NCI-H526 (cell line): ENCODE measurements at regions not wholly inside any gene's neighbourhood (a gene's known extent, or its start where the extent isn't known, plus 50 kb on each side); places are given as distances from the start of the nearest gene placed in this dataset.
A peak's percentile ranks its signal among the peaks of the same experiment; 100 is the strongest.
"Not testable (repeated sequence)": the region's sequence is repeated elsewhere in the genome, so short reads cannot be mapped to it uniquely, and the experiment has no call there.

ENCODE experiments used
- DNase-seq, 2 experiments: peaks; one replicate each; lab custom pipeline; 2025; lab: John Stamatoyannopoulos, UW

DNA sequence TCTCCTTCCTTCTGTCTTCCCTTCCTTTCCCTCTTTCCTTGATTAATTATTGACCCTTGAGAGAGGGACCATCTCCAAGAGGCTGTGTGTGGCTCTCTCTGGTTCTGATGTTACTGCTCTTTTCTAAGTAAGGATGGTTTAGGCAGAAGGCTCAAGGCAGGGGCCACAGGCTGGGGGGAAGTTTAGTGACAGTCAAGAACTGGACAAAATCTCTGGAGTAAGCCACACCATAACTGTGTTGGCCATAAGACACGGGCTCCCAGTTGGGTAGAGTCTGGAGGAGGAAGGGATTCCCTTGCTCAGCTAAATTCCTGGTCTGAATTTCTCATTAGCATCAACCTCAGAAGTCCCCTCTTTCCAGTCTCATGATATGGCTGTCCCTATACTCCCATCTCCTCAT, 74.7 kb downstream of the BUD13 start:
- DNase-seq = no peak

DNA sequence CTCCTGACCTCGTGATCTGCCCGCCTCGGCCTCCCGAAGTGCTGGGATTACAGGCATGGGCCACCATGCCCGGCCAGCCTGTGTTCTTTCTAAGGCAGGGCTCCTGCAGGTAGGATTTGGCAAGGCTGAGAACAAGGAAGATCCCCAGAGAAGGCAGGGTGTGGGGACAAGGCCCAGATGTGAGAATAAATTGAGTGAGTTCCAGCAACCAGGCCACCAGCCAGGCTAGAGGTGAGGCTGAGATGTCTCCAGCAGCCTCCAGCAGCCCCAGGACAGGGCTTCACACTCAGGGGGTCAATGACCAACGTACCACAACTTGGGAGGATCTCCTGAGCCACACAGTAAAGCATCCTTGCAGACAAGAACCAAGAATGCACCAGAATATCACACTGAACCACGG, 75.1 kb downstream of the BUD13 start:
- DNase-seq = no peak

- DNase-seq = no peak
These were observed 75.8 kb downstream of the BUD13 start for GRCh38 chr11:116697011-116697410.

DNA sequence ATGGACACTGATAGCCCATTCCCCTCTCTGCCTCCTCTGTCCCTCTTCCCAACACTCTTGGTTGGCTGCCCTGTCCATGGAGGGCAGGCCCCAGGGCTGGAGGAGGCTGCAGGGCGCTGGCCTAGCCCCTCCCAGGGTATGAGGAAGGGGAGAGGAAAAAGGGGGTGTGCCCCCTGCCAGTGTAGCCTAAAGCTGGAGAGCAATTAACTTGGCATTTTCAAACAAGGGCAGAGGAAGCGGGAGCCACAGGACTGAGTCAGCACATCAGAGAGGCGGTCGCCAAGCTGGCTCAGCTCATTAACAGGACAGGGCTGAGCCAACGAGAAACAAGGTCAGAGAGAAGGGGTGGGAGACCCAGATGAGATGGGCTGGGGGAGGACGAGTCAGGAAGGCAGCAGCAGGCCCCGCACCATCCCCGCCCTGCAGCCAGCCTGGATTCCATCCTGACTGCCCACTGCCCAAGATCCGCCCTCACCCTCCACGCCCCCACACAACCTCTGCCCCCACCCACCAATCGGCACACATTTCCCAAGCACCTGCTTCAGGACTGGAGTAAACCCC, 76.3 kb downstream of the BUD13 start:
- DNase-seq = no peak

GRCh38 chr11:116695657-116696254, 77.0 kb downstream of the BUD13 start:
- no peak for DNase-seq

GRCh38 chr11:116694815-116695590, 77.8 kb downstream of the BUD13 start:
- DNase-seq = no peak

GRCh38 chr11:116694349-116694725, 78.5 kb downstream of the BUD13 start:
- no peak for DNase-seq

DNA sequence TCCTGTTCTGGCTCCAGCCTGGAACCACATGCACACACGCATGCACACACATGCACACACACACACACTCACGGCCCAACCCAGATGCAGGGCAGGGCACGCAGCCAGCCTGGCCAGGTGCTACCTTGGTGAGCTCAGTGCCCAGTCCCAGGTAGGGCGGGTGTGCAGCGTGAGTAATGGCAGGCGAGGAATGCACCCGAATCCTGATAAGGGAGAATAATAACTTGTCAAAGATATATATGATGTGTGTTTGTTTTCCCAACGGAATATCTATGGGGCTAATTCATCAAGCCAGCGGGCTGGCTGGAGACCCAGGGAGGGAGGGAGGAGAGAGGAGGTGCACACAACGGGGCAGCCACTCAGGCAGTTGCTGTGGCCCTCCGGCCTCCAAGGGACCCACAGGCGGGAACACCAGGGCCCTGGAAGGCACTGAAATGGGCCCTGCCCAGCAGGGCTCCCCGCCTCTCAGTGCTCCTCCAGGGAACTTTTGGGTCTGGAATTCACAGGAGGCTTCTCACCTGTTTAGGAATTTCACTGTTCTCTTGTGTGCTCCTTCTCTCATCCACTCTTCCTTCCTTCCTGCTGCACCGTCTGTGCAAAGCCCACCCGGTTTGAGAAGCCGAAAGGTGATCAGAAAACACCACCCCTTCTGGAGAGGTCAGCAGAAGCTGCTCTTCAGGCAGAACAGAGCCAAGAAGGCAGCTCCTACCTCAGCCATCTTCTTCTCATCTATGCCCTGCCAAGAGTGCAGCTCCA, 79.0 kb downstream of the BUD13 start:
- DNase-seq = no peak

DNA sequence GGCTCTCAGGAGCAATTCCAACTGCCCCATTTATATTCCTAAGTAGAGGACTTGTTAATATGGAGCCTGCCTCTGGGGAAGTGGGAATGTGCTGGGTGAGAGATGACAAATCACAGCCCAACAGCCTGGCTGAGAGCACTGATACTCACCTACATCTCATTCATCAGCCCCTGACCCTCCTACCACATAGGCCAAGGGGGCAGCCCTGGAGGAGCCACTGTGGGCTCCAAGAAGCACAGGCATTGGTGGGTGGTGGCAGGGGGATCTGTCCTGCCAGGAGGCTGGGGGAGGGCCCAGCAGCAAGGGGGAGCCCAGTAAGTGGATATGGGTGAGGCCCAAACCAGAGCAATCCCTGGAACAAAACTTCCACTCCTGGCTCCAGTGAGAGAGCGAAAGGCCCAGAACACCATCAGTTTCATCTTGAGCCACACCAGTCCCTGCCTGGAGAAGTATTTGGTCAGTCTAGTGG, 79.7 kb downstream of the BUD13 start:
- no peak for DNase-seq

DNA sequence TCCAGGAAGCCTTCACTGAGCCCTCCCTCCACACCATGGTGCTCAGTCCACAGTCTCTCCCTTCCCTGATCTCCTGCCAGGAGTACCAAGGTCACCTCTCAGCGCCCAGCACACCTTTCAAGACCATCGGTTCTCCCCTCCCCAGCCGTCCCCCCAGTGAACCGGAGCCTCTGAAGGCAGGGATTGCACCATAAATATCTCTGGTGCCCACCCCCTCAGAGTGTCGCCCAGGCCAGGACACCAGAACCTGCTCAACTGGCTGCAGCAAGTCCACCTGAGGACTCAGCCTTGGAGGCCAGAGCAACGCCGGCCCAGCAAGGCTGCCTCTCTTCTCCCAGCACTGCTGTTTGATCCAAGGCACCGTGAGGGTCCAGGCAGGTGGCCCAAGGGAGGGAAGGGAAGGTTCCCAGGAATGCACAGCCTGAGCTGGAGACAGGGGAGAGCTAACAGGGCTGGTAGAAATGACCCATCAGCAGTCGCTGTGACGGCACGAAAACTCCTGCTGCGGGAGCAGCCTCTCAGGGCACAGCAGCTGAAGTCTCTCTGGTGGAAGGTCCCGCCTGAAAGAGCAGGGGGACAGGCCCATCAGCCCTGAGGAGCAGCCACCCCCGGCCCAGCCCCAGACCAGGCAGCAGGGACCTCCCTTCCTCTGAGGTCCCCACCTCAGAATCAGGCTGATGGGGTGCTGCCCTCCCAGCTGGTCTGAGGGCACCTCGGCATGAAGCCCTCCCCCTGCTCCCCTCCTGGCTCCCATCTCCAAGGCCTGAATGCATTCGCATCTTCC, 80.3 kb downstream of the BUD13 start:
- DNase-seq = no peak

DNA sequence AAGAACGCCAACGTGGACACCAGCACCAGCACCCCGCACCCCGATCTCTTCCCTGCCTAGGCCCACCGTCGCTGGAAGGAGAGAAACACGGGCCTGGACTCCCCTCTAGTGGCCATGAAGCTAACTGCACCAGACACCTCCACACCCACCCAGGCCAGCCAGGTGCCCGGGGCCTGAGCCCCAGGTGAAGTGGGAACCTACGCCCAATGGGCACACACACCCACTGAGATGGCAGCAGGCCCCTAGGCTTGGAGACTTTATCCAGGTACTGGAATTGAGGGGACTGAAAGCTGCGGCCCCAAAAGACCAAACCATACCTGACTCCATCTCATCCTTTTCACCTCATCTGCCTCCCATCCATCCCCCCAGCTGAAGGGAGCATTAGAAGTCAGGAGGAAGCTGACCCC, 81.0 kb downstream of the BUD13 start:
- DNase-seq = peak; percentile 52 to 90

DNA sequence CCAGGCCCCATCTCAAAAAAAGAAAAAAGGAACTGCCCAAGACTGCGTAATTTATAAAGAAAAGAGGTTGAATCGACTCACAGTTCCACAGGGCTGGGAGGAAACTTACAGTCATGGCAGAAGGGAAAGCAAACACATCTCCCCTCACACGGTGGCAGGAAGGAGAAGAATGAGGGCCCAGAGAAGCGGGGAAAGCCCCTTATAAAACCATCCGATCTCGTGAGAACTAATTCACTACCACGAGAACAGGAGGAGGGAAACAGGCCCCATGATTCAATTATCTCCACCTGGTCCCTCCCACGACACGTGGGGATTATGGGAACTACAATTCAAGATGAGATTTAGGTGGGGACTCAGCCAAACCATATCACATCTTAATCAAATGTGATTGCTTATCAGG, 82.2 kb downstream of the BUD13 start:
- no peak for DNase-seq

GRCh38 chr11:116689413-116690127, 83.2 kb downstream of the BUD13 start:
- DNase-seq = no peak

GRCh38 chr11:116688202-116688540, 84.6 kb downstream of the BUD13 start:
- no peak for DNase-seq

- peak; percentile 41 to 61 for DNase-seq
These were observed 85.2 kb downstream of the BUD13 start for GRCh38 chr11:116687458-116688201.

GRCh38 chr11:116686866-116687265, 85.9 kb downstream of the BUD13 start:
- DNase-seq = no peak

DNA sequence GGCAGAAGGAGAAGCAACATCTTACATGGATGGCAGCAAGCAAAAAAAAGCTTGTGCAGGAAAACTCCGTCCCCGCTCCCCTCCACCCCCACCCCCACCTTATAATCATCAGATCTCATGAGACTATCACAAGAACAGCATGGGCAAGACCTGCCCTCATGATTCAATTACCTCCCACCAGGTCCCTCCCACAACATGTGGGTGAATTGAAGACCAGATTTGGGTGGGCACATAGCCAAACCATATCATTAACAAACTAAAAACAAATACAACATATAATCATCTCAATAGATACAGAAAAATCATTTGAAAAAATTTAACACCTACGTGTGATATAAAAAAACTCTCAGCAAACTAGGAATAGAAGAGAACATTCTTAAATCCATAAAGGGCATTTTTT, 88.8 kb downstream of the BUD13 start:
- DNase-seq = no peak

- no peak for DNase-seq
These were observed 92.2 kb downstream of the BUD13 start for GRCh38 chr11:116680349-116681125.

GRCh38 chr11:116678887-116679286, 93.9 kb downstream of the BUD13 start:
- no peak for DNase-seq

DNA sequence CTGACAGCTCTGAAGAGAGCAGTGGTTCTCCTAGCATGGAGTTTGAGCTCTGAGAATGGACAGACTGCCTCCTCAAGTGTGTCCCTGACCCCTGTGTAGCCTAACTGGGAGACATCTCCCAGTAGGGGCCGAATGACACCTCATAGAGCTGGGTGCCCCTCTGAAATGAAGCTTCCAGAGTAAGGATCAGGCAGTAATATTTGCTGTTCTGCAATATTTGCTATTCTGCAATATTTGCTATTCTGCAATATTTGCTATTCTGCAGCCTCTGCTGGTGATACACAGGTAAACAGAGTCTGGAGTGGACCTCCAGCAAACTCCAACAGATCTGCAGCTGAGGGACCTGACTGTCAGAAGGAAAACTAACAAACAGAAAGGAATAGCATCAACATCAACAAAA, 105.5 kb downstream of the BUD13 start:
- DNase-seq = not testable (repeated sequence)
